Heart left ventricle (tissue), 13 donors: ENCODE measurements at regions not wholly inside any gene's neighbourhood (a gene's known extent, or its start where the extent isn't known, plus 50 kb on each side); places are given as distances from the start of the nearest gene placed in this dataset.

Source experiments
- POLR2A ChIP-seq, 2 donors: fragments of 450-650 bp; IDR thresholded peaks; one replicate each; pipeline ENCODE4 v1.6.1; 2017; ENCODE audit warnings: antibody characterized with exemption in 2 of 2, mild to moderate bottlenecking in 2 of 2, moderate library complexity in 2 of 2
- TF ChIP-seq, protein P1 (sequence below), 12 donors: fragments of 200-600 bp; sonication (generic) in 4 of 12; IDR thresholded peaks; one replicate each; pipeline versions ENCODE4 v1.5.0 to v1.8.0; 2018 to 2022; ENCODE audit warnings: antibody characterized with exemption in 12 of 12, mild to moderate bottlenecking in 5 of 12
- donor health status: ischemic (EF 13 %, LVEDD 7.1; RV severe dilation, severe dysfunction).
- donor health status: DM: no; HTN: yes; CAD: no.
- donor health status: DM: no; HTN: no; CAD: no.
- donor health status: ischemic (EF 25% LVEDD 6.9; RV normal size, moderate dysfunction).
- donor health status: ischemic (EF 25% LVEDD 5.7; RV mildly dilated, moderate dysfunction).
- donor health status: ischemic (EF 35%, LVEDD 5.7; RV mildly dilated, moderate dysfunction).
- donor health status: nonischemic (EF 11% LVEDD 7.7; RV severe dilation, severe dysfunction).
- donor health status: DM: yes; HTN: yes; CAD: no.
- donor health status: PGD.
- donor health status: ischemic (EF 29% LVEDD 5.4; RV normal size, mild dysfunction).
- donor health status: nonischemic (EF 23%, LVEDD 6.1; RV moderate dilation, normal function).

DNA sequence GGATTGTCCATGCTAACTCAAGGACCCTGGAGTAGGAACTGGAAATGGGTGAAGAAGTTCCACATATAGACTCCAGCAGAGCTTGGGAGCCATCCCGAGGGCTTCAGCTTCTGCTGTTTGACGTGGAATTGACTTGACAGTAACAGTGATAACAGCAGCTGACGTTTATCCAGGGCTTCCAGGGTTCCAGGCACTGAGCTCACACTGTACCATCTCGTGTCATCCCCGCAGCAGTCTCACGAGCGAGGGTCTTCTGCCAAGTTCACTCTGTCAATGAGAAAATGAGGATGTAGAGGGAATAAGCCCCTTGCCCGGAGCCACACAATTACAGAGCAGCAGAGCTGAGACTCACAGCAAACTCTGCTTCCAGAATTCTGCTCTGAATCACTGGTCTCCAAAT is 447.7 kb downstream of the SIPA1L2 start:
- TF ChIP-seq, protein P1, sequence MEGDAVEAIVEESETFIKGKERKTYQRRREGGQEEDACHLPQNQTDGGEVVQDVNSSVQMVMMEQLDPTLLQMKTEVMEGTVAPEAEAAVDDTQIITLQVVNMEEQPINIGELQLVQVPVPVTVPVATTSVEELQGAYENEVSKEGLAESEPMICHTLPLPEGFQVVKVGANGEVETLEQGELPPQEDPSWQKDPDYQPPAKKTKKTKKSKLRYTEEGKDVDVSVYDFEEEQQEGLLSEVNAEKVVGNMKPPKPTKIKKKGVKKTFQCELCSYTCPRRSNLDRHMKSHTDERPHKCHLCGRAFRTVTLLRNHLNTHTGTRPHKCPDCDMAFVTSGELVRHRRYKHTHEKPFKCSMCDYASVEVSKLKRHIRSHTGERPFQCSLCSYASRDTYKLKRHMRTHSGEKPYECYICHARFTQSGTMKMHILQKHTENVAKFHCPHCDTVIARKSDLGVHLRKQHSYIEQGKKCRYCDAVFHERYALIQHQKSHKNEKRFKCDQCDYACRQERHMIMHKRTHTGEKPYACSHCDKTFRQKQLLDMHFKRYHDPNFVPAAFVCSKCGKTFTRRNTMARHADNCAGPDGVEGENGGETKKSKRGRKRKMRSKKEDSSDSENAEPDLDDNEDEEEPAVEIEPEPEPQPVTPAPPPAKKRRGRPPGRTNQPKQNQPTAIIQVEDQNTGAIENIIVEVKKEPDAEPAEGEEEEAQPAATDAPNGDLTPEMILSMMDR (IDR thresholded peaks at IDR 0.05) = no peak
- no peak for TF ChIP-seq POLR2A (IDR thresholded peaks at IDR 0.05)
